Transverse colon (tissue), 4 donors: ENCODE measurements at regions not wholly inside any gene's neighbourhood (a gene's known extent, or its start where the extent isn't known, plus 50 kb on each side); places are given as distances from the start of the nearest gene placed in this dataset.

Experiments used
- DNase-seq: peaks from one replicate; pipeline ENCODE4 v3.0.0-alpha.2; 2019
- H3K27ac ChIP-seq, 4 donors: fragments of 200-600 bp; sonication (generic); 2 replicates each; pipeline ENCODE4 v1.5.1; 2016 to 2018; ENCODE audit warnings: inconsistent platforms in 4 of 4
- H3K27me3 ChIP-seq: fragments of 200-600 bp; sonication (generic); 2 replicates; pipeline ENCODE4 v1.5.1; 2017; ENCODE audit warnings: inconsistent platforms
- H3K36me3 ChIP-seq, 4 donors: fragments of 200-600 bp; sonication (generic); 2 replicates each; pipeline ENCODE4 v1.5.1; 2017 to 2019; ENCODE audit warnings: inconsistent platforms in 4 of 4
- H3K4me1 ChIP-seq, 4 donors: fragments of 200-600 bp; sonication (generic); 2 replicates each; pipeline ENCODE4 v1.5.1; 2017 to 2020; ENCODE audit warnings: inconsistent platforms in 4 of 4
- H3K4me3 ChIP-seq, 4 donors: fragments of 200-600 bp; sonication (generic); 1 replicate in 1 of 4; 2 replicates in 3 of 4; pipeline versions ENCODE4 v1.5.1 to v1.6.1; 2017 to 2019; ENCODE audit warnings: inconsistent platforms in 4 of 4
- H3K9me3 ChIP-seq, 2 donors: fragments of 200-600 bp; sonication (generic); 2 replicates each; pipeline ENCODE4 v1.5.1; 2017 to 2019; ENCODE audit warnings: inconsistent platforms in 2 of 2
- EP300 ChIP-seq: sonication (generic); formaldehyde crosslinking; IDR thresholded peaks from one replicate; pipeline ENCODE4 v1.6.1; 2017; ENCODE audit warnings: antibody characterized with exemption, low read depth
- POLR2A ChIP-seq: fragments of 450-650 bp; IDR thresholded peaks from one replicate; pipeline ENCODE4 v1.6.1; 2016; ENCODE audit warnings: antibody characterized with exemption, mild to moderate bottlenecking, moderate library complexity
- POLR2AphosphoS5 ChIP-seq, 3 donors: sonication (generic); formaldehyde crosslinking; IDR thresholded peaks; one replicate each; pipeline ENCODE4 v1.6.1; 2016; ENCODE audit warnings: antibody characterized with exemption in 3 of 3
- WGBS, 2 donors: methylation state at CpG; one replicate each; pipeline ENCODE4 v1.1.5; 2018; ENCODE audit warnings: low coverage in 1 of 2; 5-methylcytosine and 5-hydroxymethylcytosine counted together
- in situ Hi-C, 4 donors: fragments of 200-750 bp; cut with MboI; loops; one replicate each; pipeline versions ENCODE4 v1.15.0 to v1.15.1; 2017; ENCODE audit warnings: low sequenced_read_pairs in 3 of 4, low pct_ligation_motif_present in 1 of 4, low pct_unique_long_range_greater_than_20kb in 1 of 4
- intact Hi-C: fragments of 100-400 bp; cut with DNase I; formaldehyde crosslinking; loops from one replicate; pipeline ENCODE4 v1.15.1; 2023; ENCODE audit warnings: low total_unique reads
- TF ChIP-seq, protein P1 (sequence below), 5 experiments: fragments of 200-600 bp in 3 of 5; fragments of 450-650 bp in 2 of 5; sonication (generic) in 3 of 5; IDR thresholded peaks; 1 replicate in 2 of 5; 2 replicates in 3 of 5; pipeline ENCODE4 v1.5.1; 2016 to 2017; ENCODE audit warnings: antibody characterized with exemption in 5 of 5, inconsistent platforms in 3 of 5, mild to moderate bottlenecking in 2 of 5, moderate library complexity in 1 of 5

DNA sequence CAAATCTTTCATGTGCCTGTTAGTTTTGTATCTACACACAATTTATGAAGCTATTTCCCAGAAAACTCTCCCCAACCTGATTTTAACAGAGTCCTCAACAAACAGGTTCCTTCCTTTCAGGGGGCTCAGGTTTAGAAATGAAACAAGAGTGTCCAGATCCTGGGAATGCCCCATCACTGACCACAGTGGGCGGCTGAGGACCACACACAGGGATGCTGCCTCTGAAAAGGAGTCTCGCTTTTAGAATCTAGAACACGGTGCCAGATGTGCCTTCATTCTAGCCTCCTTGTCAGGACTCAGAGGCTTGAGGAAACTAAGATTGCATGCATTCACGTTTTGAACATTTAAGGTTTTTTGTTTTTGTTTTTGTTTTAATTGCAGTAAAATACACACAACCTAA, 115.0 kb downstream of the FOXB1 start:
- intact Hi-C loops (no loop called here), in situ Hi-C loops (no loop called here)
- 51 to 70% methylated on average over 2 to 4 of the region's 4 CpGs for WGBS, 2 donors
- Histone ChIP-seq H3K36me3 (no peaks in the 10 kb centered on the region), H3K27me3 (peaks cover 40% of the 10 kb centered on the region), H3K4me1 (no peaks in the 10 kb centered on the region), H3K9me3 (no peaks in the 10 kb centered on the region), H3K4me3 (no peak overlapping the region), H3K27ac (no peak overlapping the region)
- TF ChIP-seq POLR2AphosphoS5 (IDR thresholded peaks at IDR 0.05) (no peak), EP300 (no peak), POLR2A (no peak)
- TF ChIP-seq, protein P1, sequence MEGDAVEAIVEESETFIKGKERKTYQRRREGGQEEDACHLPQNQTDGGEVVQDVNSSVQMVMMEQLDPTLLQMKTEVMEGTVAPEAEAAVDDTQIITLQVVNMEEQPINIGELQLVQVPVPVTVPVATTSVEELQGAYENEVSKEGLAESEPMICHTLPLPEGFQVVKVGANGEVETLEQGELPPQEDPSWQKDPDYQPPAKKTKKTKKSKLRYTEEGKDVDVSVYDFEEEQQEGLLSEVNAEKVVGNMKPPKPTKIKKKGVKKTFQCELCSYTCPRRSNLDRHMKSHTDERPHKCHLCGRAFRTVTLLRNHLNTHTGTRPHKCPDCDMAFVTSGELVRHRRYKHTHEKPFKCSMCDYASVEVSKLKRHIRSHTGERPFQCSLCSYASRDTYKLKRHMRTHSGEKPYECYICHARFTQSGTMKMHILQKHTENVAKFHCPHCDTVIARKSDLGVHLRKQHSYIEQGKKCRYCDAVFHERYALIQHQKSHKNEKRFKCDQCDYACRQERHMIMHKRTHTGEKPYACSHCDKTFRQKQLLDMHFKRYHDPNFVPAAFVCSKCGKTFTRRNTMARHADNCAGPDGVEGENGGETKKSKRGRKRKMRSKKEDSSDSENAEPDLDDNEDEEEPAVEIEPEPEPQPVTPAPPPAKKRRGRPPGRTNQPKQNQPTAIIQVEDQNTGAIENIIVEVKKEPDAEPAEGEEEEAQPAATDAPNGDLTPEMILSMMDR (IDR thresholded peaks at IDR 0.05) = no peak
- no peak for DNase-seq

DNA sequence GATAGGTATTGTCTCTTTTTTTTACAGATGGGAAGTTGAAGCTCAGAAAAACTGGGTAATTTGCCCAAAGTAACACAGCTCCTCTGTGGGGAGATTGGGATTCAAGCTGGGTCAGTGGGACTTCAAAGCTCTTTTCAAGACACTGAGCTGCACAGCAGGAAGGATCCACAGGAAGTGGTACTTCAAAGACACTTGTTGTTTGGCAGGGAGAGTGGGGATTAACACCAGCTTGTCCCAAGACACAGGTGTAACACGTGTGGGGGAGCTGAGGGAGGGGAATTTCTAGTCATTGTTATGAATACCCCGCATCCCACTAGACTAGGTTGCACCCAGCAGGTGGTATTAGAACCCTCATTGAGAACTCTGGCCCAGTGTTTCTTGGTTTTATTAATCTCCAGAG, 116.0 kb downstream of the FOXB1 start:
- Histone ChIP-seq H3K36me3 (no peaks in the 10 kb centered on the region), H3K27me3 (peaks cover 40% of the 10 kb centered on the region), H3K4me3 (no peak overlapping the region), H3K9me3 (no peaks in the 10 kb centered on the region), H3K27ac (no peak overlapping the region), H3K4me1 (no peaks in the 10 kb centered on the region)
- intact Hi-C loops (no loop called here), in situ Hi-C loops (no loop called here)
- TF ChIP-seq POLR2A = no peak
- no peak for TF ChIP-seq POLR2AphosphoS5 (IDR thresholded peaks at IDR 0.05)
- no peak for TF ChIP-seq EP300
- TF ChIP-seq, protein P1 (IDR thresholded peaks at IDR 0.05) = no peak
- no peak for DNase-seq
- WGBS, 2 donors = 51% methylated on average over 2 of the region's 2 CpGs; no CpG with 5 or more reads in 1 of the 2 donors

DNA sequence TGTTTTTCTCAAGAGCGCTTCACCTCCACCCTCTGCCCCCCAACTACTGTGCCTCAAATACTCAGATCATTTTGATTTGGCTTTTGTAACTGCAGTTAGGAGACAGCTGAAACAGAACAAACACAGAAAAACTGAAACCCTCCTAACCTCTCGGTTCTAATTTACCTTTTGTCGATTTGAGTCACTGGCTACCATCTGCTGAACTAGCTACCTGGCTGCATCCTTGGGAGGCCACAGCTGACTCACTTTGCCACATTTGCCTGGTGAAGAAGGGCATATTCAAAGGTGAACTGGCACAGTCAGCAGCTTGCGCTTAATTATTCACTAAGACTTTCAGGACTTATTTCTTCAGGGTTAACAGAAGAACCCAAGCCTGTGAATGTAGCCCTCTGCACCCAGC, 117.7 kb downstream of the FOXB1 start:
- intact Hi-C loops = no loop called here
- in situ Hi-C loops = no loop called here

DNA sequence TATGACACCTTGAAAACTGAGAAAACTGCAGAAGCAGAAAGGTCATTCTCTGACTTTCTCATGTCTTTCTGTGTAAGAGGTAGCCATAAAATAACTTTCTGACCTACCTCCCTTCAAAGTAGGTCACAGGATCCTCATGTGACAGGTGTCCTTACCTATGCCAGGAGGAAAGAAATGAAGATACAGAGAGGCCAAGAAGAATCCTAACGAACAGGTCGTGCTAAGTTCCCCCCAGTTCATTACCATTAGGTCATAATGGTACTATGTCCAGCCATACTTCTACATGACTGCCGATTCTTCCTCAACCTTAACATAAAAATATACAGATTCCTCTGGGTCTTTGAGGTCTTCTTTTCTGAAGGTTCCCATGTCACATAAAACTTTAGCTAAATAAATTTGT, 118.6 kb downstream of the FOXB1 start:
- intact Hi-C loops = no loop called here
- no peak overlapping the region for H3K4me3 ChIP-seq
- no peaks in the 10 kb centered on the region for H3K9me3 ChIP-seq
- in situ Hi-C loops = no loop called here
- no peak overlapping the region for H3K27ac ChIP-seq
- TF ChIP-seq POLR2A = no peak
- no peak for TF ChIP-seq POLR2AphosphoS5 (IDR thresholded peaks at IDR 0.05)
- TF ChIP-seq, protein P1 (IDR thresholded peaks at IDR 0.05) = no peak
- H3K36me3 ChIP-seq = no peaks in the 10 kb centered on the region
- DNase-seq = no peak
- 83 to 87% methylated on average over 3 of the region's 3 CpGs for WGBS, 2 donors
- peaks cover 22% of the 10 kb centered on the region for H3K27me3 ChIP-seq
- H3K4me1 ChIP-seq = peaks cover 0 to 6% (median 2%) of the 10 kb centered on the region in 4 donors

More for the DNA sequence above, 117.7 kb downstream of the FOXB1 start:
- 74 to 91% methylated on average over 4 of the region's 4 CpGs for WGBS, 2 donors
- H3K36me3 ChIP-seq = no peaks in the 10 kb centered on the region
- H3K4me3 ChIP-seq = no peak overlapping the region
- TF ChIP-seq POLR2A = no peak
- no peak for TF ChIP-seq EP300
- TF ChIP-seq, protein P1 (IDR thresholded peaks at IDR 0.05) = no peak
- TF ChIP-seq POLR2AphosphoS5 (IDR thresholded peaks at IDR 0.05) = no peak
- peaks cover 0 to under 1% (median 0%) of the 10 kb centered on the region in 4 donors for H3K4me1 ChIP-seq
- no peaks in the 10 kb centered on the region for H3K9me3 ChIP-seq
- no peak overlapping the region for H3K27ac ChIP-seq
- DNase-seq = no peak
- peaks cover 28% of the 10 kb centered on the region for H3K27me3 ChIP-seq
